PC-3 (cell line): ENCODE measurements at regions not wholly inside any gene's neighbourhood (a gene's known extent, or its start where the extent isn't known, plus 50 kb on each side); places are given as distances from the start of the nearest gene placed in this dataset.

Experiments
- EZH2 ChIP-seq: fragments of 300-600 bp; sonication (generic); IDR thresholded peaks from one replicate; pipeline ENCODE4 v1.6.1; 2017; ENCODE audit warnings: antibody characterized with exemption, mild to moderate bottlenecking, low read length; ENCODE audit not compliant: unreplicated experiment
- EZH2phosphoT487 ChIP-seq: fragments of 300-600 bp; sonication (generic); IDR thresholded peaks from 2 replicates; pipeline ENCODE4 v1.6.1; 2018; ENCODE audit warnings: mild to moderate bottlenecking, antibody characterized with exemption, low read length, borderline replicate concordance
- TF ChIP-seq, protein P1 (sequence below): fragments of 300-600 bp; sonication (generic); conservative IDR thresholded peaks from 2 replicates; pipeline ENCODE4 v1.5.1; 2017; ENCODE audit warnings: antibody characterized with exemption, low read depth, mild to moderate bottlenecking, low read length

DNA sequence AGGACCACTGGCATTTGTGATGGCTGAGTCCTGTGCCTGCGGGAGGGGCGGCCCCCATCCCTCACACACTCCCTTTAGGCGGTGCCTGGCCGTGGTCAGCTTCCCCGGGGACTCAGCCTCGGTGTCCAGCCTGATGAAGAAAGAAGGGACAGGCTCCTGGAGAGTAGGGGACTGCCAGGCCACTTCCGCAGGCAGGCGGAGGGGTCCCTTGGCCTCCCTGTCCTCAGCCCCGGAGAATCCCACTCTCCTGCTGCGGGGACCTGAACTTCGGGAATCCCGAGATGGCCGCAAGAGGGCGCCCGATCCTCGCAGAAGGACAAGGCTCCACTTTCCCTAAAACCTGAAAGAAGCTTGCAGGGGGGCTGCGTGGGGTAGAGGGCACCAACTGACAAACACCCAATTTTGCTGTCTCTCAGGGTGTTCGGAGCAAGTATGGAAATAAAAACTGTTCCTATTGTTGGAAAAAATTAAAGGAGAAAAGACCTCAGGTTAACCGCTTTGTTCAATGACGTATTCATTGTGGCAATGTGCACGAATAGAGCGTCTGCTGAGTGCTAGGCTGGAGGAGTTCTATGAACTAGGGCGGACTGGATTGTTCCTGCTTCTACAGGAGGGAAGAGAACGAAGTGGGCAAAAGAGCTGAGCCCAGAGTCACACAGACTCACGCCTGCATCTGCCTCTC, 297.3 kb downstream of the ZNF536 start:
- TF ChIP-seq, protein P1, sequence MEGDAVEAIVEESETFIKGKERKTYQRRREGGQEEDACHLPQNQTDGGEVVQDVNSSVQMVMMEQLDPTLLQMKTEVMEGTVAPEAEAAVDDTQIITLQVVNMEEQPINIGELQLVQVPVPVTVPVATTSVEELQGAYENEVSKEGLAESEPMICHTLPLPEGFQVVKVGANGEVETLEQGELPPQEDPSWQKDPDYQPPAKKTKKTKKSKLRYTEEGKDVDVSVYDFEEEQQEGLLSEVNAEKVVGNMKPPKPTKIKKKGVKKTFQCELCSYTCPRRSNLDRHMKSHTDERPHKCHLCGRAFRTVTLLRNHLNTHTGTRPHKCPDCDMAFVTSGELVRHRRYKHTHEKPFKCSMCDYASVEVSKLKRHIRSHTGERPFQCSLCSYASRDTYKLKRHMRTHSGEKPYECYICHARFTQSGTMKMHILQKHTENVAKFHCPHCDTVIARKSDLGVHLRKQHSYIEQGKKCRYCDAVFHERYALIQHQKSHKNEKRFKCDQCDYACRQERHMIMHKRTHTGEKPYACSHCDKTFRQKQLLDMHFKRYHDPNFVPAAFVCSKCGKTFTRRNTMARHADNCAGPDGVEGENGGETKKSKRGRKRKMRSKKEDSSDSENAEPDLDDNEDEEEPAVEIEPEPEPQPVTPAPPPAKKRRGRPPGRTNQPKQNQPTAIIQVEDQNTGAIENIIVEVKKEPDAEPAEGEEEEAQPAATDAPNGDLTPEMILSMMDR: peak; percentile 83
- TF ChIP-seq EZH2phosphoT487: no peak
- TF ChIP-seq EZH2: no peak
